ENCODE measurements at regions not wholly inside any gene's neighbourhood (a gene's known extent, or its start where the extent isn't known, plus 50 kb on each side); places are given as distances from the start of the nearest gene placed in this dataset.

DNA sequence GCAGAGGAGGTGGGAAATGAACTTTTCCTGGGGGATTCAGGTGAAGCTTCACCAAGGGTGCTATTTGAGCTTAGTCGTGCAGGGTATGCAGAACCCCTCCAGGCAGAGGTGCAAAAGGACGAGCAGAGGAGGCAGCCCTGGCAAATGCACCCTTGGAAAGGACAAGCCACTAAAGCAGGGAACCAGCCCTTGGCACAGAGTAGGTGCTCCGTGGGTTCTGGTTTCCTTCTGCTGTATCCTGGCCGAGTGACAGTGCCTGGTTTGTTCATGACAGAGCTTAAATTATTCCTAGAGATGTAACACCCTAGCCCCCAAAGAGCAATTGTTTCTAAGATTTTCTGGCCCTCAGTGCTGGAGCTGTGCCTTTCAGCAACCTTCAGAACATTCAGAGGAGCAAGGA is 73.4 kb upstream of the SYT6 start:
- no peak for DNase-seq (ENCODE audit: low read depth)

DNA sequence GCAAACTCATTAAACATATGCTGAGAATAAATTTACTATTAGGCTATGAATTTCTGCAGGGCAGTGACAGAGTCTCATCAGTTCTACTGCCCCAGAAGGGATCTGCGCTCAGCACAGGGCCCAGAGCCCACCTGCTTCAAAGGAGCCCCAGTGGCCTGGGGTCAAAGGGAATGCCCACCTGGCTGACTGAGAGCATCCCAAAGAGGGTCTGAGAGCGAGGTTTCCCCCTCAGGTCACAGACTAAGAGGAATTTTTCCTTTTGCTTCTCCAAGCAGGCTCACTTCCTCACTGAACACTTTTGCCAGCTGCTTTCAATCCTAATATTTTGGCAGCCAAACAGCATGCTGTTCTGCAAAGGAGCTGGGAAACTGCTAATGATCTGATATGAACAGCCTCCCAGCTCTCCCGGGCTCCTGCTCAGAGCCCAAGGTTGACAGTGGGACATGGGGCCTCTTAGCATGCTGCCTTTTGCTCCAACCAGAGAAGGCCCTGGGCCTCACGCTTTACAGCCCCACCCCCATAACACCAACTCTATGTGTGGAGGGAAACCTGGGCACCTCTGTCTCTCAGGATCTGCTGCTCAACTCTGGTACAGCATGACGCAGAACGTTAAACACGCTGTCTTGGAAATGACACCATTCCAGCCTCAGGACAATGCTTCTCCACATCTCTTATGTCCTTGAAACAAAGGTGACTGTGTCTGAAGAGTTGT is 70.7 kb upstream of the SYT6 start:
- no peak for DNase-seq (ENCODE audit: low read depth)

DNA sequence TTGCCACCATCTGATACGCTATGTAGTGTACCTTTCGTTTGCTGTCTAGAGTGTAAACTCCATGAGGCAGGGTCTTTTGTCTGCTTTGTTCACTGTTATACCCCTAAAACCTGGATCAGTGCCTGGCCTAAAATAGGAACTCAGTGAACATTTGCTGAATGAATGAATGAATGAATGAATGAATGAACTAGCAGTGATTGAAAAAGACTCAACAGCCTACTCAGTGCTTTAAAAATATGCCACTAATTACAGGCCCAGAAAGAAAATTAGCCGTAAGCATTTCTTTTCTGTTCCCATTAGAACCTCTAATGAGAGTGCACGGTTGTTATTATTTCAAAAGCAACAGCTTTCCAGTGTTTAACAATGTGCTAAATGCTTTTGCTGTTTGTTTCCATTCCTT is 69.3 kb upstream of the SYT6 start:
- DNase-seq (ENCODE audit: low read depth), result no peak

GRCh38 chr1:114219172-114219868 is 65.7 kb upstream of the SYT6 start:
- peak; percentile 30 for DNase-seq (ENCODE audit: low read depth)

GRCh38 chr1:114218361-114219171 is 64.9 kb upstream of the SYT6 start:
- DNase-seq (ENCODE audit: low read depth), result no peak

DNA sequence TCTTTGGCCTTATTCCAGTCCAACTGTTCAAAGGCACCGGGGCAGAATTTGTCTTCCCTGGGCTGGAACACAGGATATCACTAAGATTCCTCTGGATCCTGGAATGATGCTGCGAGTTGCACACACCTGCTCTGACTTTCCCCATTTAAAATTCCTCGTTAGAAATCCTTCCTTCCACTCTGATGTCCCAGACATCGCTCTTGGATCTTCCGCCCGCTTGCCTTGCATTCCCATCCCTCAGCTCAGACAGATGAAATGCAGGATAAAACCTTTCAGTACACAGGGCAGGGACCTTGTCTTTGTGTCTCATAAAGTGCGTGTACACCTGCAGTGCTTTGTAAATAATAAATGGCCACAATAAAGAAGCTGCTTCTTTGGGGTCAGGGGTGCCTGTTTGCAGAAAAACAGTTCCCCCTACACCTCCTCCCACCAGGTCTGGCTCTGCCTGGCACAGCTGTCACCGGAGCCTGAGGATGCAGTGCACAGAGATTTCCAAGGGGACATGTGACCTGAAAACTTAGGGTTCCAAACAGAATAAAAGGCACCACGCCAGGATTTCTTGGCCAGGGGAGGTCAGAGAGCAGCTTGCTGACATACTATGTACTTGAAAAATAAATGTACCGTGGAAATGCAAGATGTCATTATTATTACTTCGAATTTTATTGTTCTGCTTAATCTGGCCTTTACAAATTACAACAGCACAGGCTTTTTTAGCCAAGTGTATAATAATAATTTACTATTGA is 62.9 kb upstream of the SYT6 start:
- DNase-seq (ENCODE audit: low read depth), result no peak

GRCh38 chr1:114215436-114215835 is 61.8 kb upstream of the SYT6 start:
- DNase-seq (ENCODE audit: low read depth), result no peak

DNA sequence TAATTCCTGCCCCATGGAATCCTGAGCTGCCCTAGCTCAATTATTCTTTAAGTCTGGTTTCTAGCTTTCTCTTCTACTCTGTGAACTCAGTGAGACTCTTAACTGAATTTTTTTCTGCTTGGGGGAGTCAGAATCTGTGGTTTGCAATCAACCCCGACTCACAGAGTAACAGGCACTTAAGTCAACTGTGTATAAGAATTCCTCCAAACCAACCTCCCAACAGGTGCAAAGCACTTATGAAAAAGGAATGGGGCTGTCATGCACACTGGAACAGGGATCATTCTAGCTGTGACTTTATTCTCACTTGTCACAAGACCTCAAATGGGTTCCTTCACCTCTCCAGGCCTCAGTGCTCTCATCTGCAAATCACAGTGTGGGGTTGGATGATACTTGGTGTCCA is 60.3 kb upstream of the SYT6 start:
- DNase-seq (ENCODE audit: low read depth), result no peak

DNA sequence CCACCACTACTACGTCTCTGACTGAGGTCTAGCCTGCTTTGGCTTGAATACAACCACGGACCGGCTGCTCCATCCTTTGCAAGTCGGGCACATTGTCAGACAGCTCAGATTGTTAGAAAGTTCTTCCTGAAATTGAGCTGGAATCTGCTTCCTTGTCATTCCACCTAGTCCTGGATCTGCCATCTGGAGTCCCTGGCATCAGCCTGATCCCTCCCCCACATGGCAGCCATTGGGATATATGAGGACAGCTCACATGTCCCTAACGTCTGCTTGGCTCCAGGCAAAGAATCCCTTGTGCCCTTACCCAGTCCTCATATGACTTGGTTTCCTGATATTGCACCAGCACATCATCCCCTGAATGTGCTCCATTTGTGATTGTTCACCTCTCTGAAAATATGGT is 56.3 kb upstream of the SYT6 start:
- DNase-seq (ENCODE audit: low read depth), result no peak

GRCh38 chr1:114208714-114209113 is 55.0 kb upstream of the SYT6 start:
- DNase-seq (ENCODE audit: low read depth), result no peak

DNA sequence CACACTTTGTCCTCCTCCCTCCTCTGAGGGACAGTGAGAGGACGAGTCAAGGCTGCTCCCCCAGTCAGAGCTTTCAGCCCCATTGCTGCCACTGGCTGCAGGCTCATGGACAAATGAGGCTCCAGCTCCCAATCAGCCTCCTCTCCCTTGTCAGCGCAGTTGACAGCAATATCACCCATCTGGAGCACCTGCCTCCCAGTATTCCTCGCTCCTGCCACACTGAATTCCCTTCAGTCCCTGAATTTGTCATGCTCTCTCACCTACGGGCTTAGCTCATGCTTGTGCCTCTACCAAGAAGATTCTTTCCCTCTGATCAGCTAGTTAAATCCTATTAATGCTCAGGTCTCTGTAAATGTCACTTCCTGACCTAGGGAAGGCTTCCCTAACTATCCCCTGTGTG is 54.4 kb upstream of the SYT6 start:
- no peak for DNase-seq (ENCODE audit: low read depth)

DNA sequence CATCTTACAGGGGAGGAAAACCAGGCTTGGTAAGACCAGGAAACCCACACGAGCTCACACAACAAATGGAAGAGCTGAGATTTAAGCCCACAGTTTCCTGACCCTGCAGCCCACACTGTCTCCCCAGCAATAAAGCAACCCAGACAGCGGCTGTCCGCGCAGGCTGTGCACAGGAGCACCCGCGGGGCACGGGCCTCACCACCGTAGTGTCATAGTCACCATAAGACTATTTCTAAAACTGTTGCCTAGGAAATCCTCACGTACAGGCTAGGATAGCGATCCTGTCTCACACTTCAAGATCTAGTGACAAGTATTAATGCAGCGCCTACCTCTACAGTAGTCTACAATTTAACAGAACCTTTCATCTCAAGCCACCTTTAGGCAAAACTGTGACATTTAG is 54.0 kb upstream of the SYT6 start:
- no peak for DNase-seq (ENCODE audit: low read depth)

DNA sequence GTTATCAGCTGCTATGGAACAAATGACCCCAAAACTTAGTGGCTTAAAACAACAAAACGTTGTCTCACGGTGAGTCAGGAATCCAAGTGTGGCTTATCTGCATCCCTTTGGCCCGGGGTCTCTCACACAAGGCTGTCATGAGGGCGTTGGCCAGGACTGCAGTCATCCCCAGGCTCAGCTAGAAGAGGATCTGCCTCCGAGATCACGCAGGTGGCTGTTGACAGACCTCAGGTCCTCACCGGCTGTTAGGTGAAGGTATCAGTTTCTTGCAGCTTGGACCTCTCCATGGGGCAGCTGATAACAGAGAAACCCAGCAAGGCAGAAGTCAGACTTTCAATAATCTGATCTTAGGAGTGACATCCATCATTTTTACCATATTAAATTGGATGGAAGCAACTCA is 52.7 kb upstream of the SYT6 start:
- no peak for DNase-seq (ENCODE audit: low read depth)

DNA sequence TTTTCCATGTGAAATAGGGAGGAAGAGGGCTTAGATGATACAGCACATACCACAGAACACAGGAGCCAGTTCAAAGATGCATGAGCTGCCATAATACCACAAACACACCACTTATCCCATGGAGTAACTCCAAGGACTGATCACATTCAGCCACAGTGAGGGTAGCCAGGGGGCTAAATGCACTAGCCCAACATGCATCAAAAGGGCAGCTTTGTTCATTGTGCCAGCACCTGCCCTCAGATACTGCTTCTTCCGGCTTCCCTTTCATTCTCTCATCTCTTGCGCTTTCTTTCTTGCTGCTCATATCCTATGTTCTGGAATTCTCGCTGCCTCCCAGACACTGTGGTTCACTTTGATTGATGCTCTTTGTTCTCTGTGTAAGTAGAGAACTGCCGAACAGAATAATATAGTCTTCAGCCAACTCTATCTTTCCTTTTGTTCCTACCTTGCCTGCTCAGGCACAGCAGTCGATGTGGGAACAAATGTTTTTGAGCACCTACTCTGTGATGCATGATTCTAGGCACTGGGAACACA is 50.0 kb upstream of the SYT6 start:
- no peak for DNase-seq (ENCODE audit: low read depth)
